ENCODE measurements at regions not wholly inside any gene's neighbourhood (a gene's known extent, or its start where the extent isn't known, plus 50 kb on each side); places are given as distances from the start of the nearest gene placed in this dataset.

- TF ChIP-seq ATF7 (IDR thresholded peaks at IDR 0.05; ENCODE audit: low read depth), result peak; percentile 63
- no peak for TF ChIP-seq RFX5 (IDR thresholded peaks at IDR 0.05; ENCODE audit: low read depth, low read length)
- no peak for TF ChIP-seq ATF3 (IDR thresholded peaks at IDR 0.05; ENCODE audit: borderline replicate concordance, extremely low read depth, low read depth, low read length)
- TF ChIP-seq, protein P1, sequence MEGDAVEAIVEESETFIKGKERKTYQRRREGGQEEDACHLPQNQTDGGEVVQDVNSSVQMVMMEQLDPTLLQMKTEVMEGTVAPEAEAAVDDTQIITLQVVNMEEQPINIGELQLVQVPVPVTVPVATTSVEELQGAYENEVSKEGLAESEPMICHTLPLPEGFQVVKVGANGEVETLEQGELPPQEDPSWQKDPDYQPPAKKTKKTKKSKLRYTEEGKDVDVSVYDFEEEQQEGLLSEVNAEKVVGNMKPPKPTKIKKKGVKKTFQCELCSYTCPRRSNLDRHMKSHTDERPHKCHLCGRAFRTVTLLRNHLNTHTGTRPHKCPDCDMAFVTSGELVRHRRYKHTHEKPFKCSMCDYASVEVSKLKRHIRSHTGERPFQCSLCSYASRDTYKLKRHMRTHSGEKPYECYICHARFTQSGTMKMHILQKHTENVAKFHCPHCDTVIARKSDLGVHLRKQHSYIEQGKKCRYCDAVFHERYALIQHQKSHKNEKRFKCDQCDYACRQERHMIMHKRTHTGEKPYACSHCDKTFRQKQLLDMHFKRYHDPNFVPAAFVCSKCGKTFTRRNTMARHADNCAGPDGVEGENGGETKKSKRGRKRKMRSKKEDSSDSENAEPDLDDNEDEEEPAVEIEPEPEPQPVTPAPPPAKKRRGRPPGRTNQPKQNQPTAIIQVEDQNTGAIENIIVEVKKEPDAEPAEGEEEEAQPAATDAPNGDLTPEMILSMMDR (IDR thresholded peaks at IDR 0.05 in 2 of 3, conservative IDR thresholded peaks at IDR 0.05 in 1 of 3; ENCODE audit: control insufficient read depth in 2 of 3, extremely low read depth in 1 of 3, insufficient read depth in 1 of 3, low read depth in 3 of 3, low read length in 3 of 3), result no peak
- TF ChIP-seq ESRRA (IDR thresholded peaks at IDR 0.05; ENCODE audit: low read length), result peak; percentile 98
- TF ChIP-seq, protein P2, sequence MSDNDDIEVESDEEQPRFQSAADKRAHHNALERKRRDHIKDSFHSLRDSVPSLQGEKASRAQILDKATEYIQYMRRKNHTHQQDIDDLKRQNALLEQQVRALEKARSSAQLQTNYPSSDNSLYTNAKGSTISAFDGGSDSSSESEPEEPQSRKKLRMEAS (IDR thresholded peaks at IDR 0.05; ENCODE audit: low read depth, low read length), result no peak
- TF ChIP-seq CREM (IDR thresholded peaks at IDR 0.05; ENCODE audit: low read depth), result no peak; the same call in 1 of the 2 replicates
- peak; percentile 94 for TF ChIP-seq HDGF (IDR thresholded peaks at IDR 0.05)
- TF ChIP-seq, protein P3, sequence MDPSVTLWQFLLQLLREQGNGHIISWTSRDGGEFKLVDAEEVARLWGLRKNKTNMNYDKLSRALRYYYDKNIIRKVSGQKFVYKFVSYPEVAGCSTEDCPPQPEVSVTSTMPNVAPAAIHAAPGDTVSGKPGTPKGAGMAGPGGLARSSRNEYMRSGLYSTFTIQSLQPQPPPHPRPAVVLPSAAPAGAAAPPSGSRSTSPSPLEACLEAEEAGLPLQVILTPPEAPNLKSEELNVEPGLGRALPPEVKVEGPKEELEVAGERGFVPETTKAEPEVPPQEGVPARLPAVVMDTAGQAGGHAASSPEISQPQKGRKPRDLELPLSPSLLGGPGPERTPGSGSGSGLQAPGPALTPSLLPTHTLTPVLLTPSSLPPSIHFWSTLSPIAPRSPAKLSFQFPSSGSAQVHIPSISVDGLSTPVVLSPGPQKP (IDR thresholded peaks at IDR 0.05; ENCODE audit: low read depth, low read length), result no peak; the same call in 1 of the 2 replicates
- TF ChIP-seq NFXL1 (IDR thresholded peaks at IDR 0.05; ENCODE audit: borderline replicate concordance), result no peak
- peak; percentile 47 for TF ChIP-seq SMARCA5 (IDR thresholded peaks at IDR 0.05)
- TF ChIP-seq SKIL (IDR thresholded peaks at IDR 0.05; ENCODE audit: low read depth, poor library complexity, severe bottlenecking), result peak; percentile 29
- TF ChIP-seq BRCA1 (IDR thresholded peaks at IDR 0.05; ENCODE audit: low read depth, low read length), result no peak
- no peak for TF ChIP-seq IRF5 (IDR thresholded peaks at IDR 0.05; ENCODE audit: borderline replicate concordance)
- TF ChIP-seq, protein P4, sequence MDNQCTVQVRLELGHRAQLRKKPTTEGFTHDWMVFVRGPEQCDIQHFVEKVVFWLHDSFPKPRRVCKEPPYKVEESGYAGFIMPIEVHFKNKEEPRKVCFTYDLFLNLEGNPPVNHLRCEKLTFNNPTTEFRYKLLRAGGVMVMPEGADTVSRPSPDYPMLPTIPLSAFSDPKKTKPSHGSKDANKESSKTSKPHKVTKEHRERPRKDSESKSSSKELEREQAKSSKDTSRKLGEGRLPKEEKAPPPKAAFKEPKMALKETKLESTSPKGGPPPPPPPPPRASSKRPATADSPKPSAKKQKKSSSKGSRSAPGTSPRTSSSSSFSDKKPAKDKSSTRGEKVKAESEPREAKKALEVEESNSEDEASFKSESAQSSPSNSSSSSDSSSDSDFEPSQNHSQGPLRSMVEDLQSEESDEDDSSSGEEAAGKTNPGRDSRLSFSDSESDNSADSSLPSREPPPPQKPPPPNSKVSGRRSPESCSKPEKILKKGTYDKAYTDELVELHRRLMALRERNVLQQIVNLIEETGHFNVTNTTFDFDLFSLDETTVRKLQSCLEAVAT (IDR thresholded peaks at IDR 0.05), result peak; percentile 64
- TF ChIP-seq CBFB (IDR thresholded peaks at IDR 0.05; ENCODE audit: low read depth), result no peak
- TF ChIP-seq ZNF24 (IDR thresholded peaks at IDR 0.05), result peak; percentile 41; the same call in 1 of the 2 replicates
These were observed 72.0 kb downstream of the IRF2BPL start (continued) for GRCh38 chr14:76956316-76957090.

Measured in GM12878 (cell line).